ENCODE measurements at regions not wholly inside any gene's neighbourhood (a gene's known extent, or its start where the extent isn't known, plus 50 kb on each side); places are given as distances from the start of the nearest gene placed in this dataset.

GRCh38 chr13:73369095-73369494 lies 310.3 kb downstream of the KLF5 start:
- ChIA-PET POLR2A (no interaction called here), CTCF (interaction anchor here (0.7 kb wide), 1 partner anchor 893 kb away, joined by 3 read pairs; no protein-coding TSS in a partner anchor)

DNA sequence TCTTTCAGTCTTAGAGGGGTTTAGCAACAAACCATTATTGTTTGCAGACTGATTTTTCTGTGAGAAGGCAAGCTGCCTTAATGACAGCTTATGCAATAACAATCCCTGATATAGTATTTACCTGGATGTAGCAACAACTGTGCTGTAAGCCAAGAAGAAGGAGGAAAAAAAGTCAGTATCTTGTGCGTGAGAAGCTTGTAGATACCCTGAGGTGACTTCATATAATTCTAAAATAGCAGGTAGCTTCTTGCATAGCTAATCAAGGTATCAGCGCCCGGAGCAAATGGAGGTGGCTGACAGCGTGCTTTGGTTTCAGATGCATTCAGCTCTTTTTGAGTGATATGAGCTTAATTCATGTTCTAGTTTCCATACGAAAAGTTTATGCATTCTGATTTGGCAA lies 309.8 kb downstream of the KLF5 start:
- ChIA-PET POLR2A (no interaction called here), CTCF (no interaction called here)

- CTCF ChIA-PET: no interaction called here
- POLR2A ChIA-PET: no interaction called here
Observed at GRCh38 chr13:73367886-73368285, 309.1 kb downstream of the KLF5 start.

GRCh38 chr13:73366241-73366640 lies 307.4 kb downstream of the KLF5 start:
- CTCF ChIA-PET: no interaction called here

DNA sequence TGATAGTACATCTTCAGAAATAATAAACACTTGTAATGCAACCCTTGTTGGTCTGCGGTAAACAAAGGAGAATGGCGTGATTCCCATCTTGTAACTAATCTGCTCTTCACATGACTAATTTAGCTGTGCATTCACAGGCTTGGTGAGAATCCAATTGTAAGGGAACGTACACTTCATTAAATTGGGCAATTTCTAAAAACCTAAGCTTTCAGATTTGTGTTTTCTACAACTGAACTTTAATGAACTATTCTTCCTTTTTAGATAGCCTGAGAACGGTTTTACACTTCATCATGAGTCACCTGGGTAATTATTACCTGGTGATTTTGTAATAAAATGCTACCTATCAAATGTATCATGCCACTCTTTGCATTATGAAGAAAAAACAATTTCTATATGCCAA lies 306.9 kb downstream of the KLF5 start:
- POLR2A ChIA-PET: no interaction called here

More at GRCh38 chr13:73366241-73366640, 307.4 kb downstream of the KLF5 start:
- POLR2A ChIA-PET: no interaction called here

DNA sequence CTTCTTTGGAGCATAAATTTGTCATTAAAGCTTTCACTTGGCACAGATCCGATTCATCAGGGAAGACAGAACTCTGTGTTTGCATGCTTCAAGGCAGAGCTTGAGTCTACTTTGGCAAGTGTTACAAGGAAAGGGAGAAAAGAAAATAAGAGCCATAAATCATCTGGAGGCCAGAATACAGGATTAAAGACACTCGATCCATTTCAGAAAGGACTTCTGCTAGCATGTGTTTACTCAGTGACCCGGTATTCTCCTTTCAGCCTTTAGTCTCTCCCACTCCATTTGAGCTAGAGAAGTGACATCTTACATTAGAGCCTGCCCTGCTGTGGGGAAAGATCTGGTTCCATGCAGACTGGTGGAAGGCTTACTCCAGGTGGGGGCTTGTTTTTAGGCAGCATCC lies 306.4 kb downstream of the KLF5 start:
- ChIA-PET POLR2A (no interaction called here), CTCF (no interaction called here)

More for the DNA sequence above, 306.9 kb downstream of the KLF5 start:
- CTCF ChIA-PET: no interaction called here

DNA sequence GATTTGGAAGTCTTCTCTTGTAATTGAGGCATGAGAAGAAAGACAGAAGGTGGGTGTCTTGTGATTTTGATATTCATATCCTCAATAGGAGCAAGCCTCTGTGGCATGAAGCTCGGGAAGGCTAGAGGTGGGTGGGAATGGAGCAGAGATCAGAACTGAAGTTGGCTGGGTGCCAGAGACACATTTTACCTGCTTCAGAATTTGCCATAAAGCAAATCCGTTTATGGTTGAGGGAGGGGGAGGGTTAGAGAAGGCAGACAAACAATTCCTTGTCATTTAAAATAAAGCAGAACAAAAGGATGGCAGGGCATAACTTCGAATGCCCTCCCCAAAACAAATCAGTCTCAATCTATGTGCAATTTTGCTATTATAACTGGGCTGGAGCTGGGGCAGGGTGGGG lies 305.9 kb downstream of the KLF5 start:
- ChIA-PET CTCF (no interaction called here), POLR2A (no interaction called here)

- ChIA-PET CTCF (interaction anchor here (0.7 kb wide), 1 partner anchor 80 kb away, joined by 3 read pairs; no protein-coding TSS in a partner anchor), POLR2A (no interaction called here)
Observed at GRCh38 chr13:73358606-73359095, 299.8 kb downstream of the KLF5 start.

GRCh38 chr13:73355134-73355533 lies 296.3 kb downstream of the KLF5 start:
- POLR2A ChIA-PET: no interaction called here
- CTCF ChIA-PET: no interaction called here

GRCh38 chr13:73351730-73352129 lies 292.9 kb downstream of the KLF5 start:
- ChIA-PET POLR2A (no interaction called here), CTCF (no interaction called here)

DNA sequence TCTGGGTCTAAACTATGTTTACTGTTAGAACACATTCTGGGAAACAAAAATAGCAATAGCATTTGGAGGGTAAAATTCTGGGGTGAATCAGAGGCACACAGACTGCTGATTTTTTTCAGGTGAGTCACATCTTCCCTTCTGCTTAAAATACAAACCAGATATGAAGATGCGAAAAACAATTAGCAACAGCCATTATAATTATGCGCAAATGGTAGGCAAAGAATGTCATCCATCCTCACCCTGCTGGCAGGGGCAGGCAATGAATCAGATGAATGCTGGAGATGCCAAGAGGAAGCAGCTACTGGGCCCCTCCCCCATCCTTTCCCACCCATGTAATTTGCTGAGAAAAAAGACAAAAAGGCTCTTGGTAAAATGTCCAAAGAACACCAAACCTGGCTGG lies 282.9 kb downstream of the KLF5 start:
- ChIA-PET POLR2A (no interaction called here), CTCF (no interaction called here)

DNA sequence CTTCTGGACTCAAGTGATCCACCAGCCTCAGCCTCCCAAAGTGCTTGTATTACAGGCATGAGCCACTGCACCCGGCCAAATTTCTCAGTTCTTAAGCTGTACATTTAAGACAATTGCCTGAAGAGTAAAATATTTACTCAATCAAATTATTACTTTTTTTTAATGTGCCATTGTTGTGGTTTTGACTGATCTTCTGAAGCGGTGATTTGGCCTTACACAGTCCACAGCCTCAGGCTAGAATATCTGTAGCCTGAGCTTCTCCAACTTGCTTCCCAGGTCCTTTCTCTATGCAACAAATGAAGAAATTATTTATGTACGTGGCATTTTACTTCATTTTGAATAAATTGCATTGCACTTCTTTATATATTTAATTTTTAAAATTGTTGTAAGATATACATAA lies 281.3 kb downstream of the KLF5 start:
- ChIA-PET CTCF (no interaction called here), POLR2A (no interaction called here)

GRCh38 chr13:73339086-73339485 lies 280.3 kb downstream of the KLF5 start:
- ChIA-PET CTCF (no interaction called here), POLR2A (no interaction called here)

DNA sequence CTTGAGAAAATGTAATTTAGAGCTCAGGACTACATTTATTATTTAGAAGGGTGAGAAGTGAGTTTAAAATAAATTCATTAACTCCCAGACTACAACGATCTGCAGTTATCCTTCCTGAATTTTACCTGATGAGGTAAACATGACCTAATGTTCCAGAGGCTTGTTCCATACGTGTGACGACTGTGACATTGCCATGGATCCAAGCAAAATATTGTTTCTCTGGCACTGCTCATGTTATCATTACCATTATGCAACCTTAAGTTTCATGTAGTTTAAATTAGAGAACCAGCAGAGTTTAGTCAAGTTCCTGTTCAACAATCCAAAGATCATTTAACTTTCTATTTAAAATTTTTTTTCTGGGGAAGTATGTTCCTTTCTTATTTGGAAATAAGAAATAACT lies 279.6 kb downstream of the KLF5 start:
- ChIA-PET CTCF (no interaction called here), POLR2A (no interaction called here)

DNA sequence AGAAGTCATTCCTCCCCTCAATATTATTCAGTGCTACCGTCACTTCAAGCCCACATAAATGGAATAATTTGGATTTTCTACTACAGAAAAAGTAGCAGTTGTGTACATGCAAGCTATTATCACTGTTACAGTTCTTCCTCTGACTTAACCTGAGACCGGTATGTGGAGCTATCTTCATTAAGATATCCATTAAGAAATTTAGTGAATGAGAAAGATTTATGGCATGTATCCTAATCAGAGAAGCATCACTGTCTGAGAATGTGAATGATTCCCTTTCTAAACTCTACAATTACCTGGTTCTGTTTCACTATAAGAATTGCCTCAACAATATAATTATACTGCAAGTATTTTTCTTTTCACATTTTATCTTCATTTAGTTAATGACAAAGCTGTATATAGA lies 278.7 kb downstream of the KLF5 start:
- ChIA-PET POLR2A (no interaction called here), CTCF (no interaction called here)

DNA sequence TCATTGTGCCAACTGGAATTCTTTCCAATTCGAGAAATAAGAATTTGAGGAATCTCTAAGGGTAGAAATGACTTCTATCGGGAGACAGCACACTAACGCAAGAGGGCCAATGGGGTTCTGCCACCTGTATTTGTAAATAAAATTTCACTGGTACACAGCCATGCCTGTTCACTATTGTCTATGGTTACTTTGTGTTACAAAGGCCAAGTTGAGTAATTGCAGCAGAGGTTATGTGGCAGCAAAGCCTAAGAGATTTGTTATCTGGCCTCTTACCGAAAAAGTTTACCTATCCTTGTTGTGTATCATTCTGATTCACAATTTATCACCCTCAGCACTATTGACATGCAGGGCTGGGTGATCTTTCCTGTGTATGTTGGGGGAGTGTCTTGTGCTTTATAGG lies 278.0 kb downstream of the KLF5 start:
- CTCF ChIA-PET: no interaction called here
- POLR2A ChIA-PET: no interaction called here

DNA sequence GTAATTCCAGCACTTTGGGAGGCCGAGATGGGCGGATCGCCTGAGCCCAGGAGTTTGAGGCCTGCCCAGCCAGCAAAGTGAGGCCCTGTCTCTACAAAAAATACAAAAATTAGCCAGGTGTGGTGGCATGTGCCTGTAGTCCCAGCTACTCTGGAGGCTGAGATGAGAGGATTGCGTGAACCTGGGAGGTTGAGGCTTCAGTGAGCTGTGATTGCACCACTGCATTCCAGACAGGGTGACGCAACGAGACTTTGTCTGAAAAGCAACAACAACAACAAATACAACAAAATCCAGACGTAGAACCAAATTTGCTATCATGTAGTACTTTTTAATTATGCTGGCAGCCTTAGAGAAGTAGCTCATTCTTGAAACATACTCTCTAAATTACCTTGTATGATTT lies 277.1 kb downstream of the KLF5 start:
- ChIA-PET CTCF (no interaction called here), POLR2A (no interaction called here)

DNA sequence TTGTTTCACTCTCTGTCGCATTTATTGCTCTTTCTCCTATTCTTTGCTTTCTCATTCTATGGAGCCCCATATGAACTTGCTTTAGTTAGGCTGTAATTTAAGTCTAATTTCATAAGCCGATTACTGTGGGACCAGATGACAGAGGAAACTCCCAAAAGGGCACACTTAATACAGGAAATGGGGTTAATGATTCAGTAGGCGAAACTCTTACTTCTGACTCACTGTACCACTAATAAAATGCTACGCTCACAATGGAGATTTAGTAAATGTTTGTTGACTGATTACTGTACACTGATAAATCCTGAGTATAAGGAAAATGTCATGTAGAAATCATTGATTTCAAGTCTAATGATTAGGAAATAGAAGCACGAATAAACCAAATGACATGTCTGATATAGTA lies 276.4 kb downstream of the KLF5 start:
- CTCF ChIA-PET: no interaction called here
- POLR2A ChIA-PET: no interaction called here

DNA sequence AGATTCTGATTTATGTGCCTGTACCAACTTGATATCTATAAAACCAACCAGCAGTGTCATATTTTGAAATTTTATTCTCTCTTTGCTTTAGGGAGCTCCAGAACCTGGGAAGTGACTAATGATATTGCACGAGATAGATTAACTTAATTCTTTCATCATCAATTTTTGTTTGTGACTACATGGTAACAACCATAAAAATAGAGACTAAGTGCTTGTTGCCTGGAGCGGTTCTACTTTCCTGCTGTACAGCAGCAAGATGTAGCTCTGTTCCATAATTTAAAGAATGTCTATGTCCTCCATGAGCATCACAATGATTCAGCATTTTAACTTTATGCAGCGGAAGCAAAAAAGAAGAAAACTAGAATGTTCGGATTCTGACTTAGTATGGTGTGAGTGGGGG lies 275.6 kb downstream of the KLF5 start:
- CTCF ChIA-PET: no interaction called here
- POLR2A ChIA-PET: no interaction called here

DNA sequence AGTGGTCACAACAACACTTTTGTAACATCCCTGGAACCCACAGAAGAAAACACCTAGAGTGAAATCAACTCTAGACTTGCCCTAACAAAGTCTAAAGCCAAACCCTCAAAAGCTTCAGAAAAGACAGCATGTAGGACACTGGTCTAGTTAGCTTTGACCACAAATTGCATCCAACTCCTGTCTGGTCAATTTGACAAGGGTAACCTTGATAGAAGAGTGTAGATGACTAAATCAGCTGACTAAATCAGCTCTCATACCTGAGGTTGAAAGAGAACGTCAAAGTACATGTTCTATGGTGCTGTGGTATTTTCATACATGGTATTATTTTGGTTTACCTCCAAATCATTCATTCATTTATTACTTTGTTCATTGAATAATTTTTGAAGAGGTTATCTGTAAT lies 272.8 kb downstream of the KLF5 start:
- ChIA-PET POLR2A (no interaction called here), CTCF (no interaction called here)

DNA sequence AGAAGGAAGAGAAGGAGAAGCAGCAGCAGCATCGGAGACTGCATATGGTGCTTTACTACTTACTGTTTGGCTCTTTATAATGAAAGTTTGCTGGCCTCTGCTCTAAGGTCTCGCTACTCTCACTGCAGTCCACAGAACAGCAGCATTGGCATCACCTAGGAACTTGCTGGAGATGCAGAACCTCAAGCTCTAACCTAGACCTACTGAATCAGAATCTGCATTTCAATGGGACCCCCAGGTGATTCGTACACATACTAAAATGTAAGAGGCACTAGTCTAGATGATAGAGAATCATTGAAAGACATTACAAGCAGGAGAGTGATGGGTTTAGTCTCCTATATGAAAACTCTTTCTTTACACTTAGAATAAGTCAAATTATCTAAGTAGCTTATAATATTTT lies 270.6 kb downstream of the KLF5 start:
- POLR2A ChIA-PET: no interaction called here
- CTCF ChIA-PET: no interaction called here

GRCh38 chr13:73327579-73327978 lies 268.8 kb downstream of the KLF5 start:
- ChIA-PET POLR2A (no interaction called here), CTCF (no interaction called here)

Measured in activated CD8-positive, alpha-beta memory T cell treated with anti-CD3 and anti-CD28 coated beads for 36 hours (primary cell).